Cerebellar cortex (tissue), 1 donor: ENCODE measurements at regions not wholly inside any gene's neighbourhood (a gene's known extent, or its start where the extent isn't known, plus 50 kb on each side); places are given as distances from the start of the nearest gene placed in this dataset.

Experiments
- DNase-seq: peaks from one replicate; pipeline ENCODE4 v3.0.0-alpha.2; 2015; ENCODE audit warnings: low spot score

- no peak for DNase-seq
Observed at GRCh38 chr14:22098435-22098834, 424.8 kb upstream of the OR4E1 start.

GRCh38 chr14:22097586-22098292, 424.1 kb upstream of the OR4E1 start:
- no peak for DNase-seq

- DNase-seq: no peak
Observed at GRCh38 chr14:22097072-22097471, 423.5 kb upstream of the OR4E1 start.

- DNase-seq: no peak
Observed at GRCh38 chr14:22096514-22096895, 422.9 kb upstream of the OR4E1 start.

GRCh38 chr14:22095860-22096513, 422.4 kb upstream of the OR4E1 start:
- peak; percentile 29 for DNase-seq

GRCh38 chr14:22089940-22090339, 416.3 kb upstream of the OR4E1 start:
- DNase-seq: no peak

- DNase-seq: no peak
Observed at GRCh38 chr14:22088614-22089342, 415.2 kb upstream of the OR4E1 start.

- DNase-seq: no peak
Observed at GRCh38 chr14:22086131-22086530, 412.5 kb upstream of the OR4E1 start.

- DNase-seq: peak; percentile 40
Observed at GRCh38 chr14:22084393-22085281, 411.0 kb upstream of the OR4E1 start.

GRCh38 chr14:22081337-22081736, 407.7 kb upstream of the OR4E1 start:
- no peak for DNase-seq

- DNase-seq: no peak
Observed at GRCh38 chr14:22079766-22080165, 406.1 kb upstream of the OR4E1 start.

GRCh38 chr14:22073801-22074200, 400.2 kb upstream of the OR4E1 start:
- DNase-seq: no peak

- DNase-seq: no peak
Observed at GRCh38 chr14:22071006-22071405, 397.4 kb upstream of the OR4E1 start.

- DNase-seq: no peak
Observed at GRCh38 chr14:22070119-22070982, 396.7 kb upstream of the OR4E1 start.

- DNase-seq: no peak
Observed at GRCh38 chr14:22065347-22065746, 391.7 kb upstream of the OR4E1 start.

- no peak for DNase-seq
Observed at GRCh38 chr14:22059201-22059600, 385.6 kb upstream of the OR4E1 start.

GRCh38 chr14:22052795-22053194, 379.2 kb upstream of the OR4E1 start:
- no peak for DNase-seq

- peak; percentile 13 for DNase-seq
Observed at GRCh38 chr14:22047115-22047514, 373.5 kb upstream of the OR4E1 start.

GRCh38 chr14:22046063-22046462, 372.4 kb upstream of the OR4E1 start:
- no peak for DNase-seq

- no peak for DNase-seq
Observed at GRCh38 chr14:22044193-22044592, 370.6 kb upstream of the OR4E1 start.

GRCh38 chr14:22040781-22041125, 367.1 kb upstream of the OR4E1 start:
- no peak for DNase-seq
